AG09319 (cell line): ENCODE measurements at regions not wholly inside any gene's neighbourhood (a gene's known extent, or its start where the extent isn't known, plus 50 kb on each side); places are given as distances from the start of the nearest gene placed in this dataset.

ENCODE experiments used
- DNase-seq: peaks from one replicate; pipeline ENCODE4 v3.0.0-alpha.2; 2010; ENCODE audit warnings: low read depth; ENCODE audit errors: extremely low read depth
- TF ChIP-seq, protein P1 (sequence below): IDR thresholded peaks from 2 replicates; pipeline ENCODE4 v1.5.1; 2011; ENCODE audit warnings: low read depth, mild to moderate bottlenecking, inconsistent platforms, low read length, moderate library complexity

- TF ChIP-seq, protein P1, sequence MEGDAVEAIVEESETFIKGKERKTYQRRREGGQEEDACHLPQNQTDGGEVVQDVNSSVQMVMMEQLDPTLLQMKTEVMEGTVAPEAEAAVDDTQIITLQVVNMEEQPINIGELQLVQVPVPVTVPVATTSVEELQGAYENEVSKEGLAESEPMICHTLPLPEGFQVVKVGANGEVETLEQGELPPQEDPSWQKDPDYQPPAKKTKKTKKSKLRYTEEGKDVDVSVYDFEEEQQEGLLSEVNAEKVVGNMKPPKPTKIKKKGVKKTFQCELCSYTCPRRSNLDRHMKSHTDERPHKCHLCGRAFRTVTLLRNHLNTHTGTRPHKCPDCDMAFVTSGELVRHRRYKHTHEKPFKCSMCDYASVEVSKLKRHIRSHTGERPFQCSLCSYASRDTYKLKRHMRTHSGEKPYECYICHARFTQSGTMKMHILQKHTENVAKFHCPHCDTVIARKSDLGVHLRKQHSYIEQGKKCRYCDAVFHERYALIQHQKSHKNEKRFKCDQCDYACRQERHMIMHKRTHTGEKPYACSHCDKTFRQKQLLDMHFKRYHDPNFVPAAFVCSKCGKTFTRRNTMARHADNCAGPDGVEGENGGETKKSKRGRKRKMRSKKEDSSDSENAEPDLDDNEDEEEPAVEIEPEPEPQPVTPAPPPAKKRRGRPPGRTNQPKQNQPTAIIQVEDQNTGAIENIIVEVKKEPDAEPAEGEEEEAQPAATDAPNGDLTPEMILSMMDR: peak; percentile 57
- peak; percentile 7 for DNase-seq
Measured at GRCh38 chr7:130814778-130815335, 80.8 kb upstream of the KLF14 start.

DNA sequence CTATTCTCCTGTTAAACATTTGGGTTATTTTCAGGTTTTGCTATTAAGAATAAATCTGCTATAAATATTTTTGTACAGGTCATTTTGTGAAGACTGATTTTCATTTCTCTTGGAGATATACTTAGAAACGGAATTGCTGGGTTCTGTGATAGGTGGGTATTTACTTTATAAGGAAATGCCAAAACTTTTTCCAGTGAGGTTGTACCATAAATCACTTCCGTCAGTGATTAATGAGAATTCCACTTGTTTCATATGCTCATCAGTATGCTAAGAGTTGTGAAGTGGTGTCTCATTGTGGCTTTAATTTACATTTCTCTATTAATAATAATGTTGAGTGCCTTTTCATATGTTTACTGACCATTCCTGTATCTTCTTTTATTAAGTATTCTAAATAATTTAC, 84.0 kb upstream of the KLF14 start:
- no peak for DNase-seq
- TF ChIP-seq, protein P1: no peak

GRCh38 chr7:130821864-130822263, 87.9 kb upstream of the KLF14 start:
- TF ChIP-seq, protein P1: no peak
- DNase-seq: no peak

DNA sequence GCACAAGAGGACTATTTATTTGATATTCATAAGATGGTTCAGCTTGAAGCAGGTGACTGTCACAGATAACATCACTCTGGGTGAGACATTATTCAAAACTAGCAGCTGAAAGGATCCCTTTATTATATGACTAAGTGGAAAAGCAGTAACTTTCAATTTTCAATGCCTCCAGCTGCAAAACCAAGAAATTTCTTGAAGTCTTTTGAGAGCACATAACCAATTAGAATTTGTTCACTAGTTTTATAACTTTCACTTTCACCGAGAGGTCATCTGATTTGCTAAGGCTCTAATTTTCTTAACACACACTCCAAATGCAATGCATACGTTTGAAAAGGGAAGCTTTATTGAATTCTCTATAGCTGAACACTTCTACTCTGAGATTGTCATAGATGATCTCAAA, 88.6 kb upstream of the KLF14 start:
- TF ChIP-seq, protein P1: no peak
- DNase-seq: no peak

- TF ChIP-seq, protein P1: no peak
- no peak for DNase-seq
Measured at GRCh38 chr7:130823060-130823459, 89.1 kb upstream of the KLF14 start.

DNA sequence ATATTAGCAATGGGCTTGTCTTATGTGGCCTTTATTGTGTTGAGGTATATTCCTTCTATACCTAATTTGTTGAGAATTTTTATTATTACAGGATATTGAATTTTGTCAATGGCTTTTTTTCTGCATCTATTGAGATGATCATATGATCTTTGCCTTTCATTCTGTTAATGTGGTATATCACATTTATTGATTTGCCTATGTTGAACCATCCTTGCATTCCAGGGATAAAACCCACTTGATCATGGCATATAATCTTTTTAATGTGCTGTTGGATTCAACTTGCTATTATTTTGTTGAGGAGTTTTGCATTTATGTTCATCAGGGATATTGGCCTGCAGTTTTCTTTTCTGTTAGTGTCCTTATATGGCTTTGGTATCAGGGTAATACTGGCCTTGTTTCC, 91.8 kb upstream of the KLF14 start:
- TF ChIP-seq, protein P1: no peak
- no peak for DNase-seq

- TF ChIP-seq, protein P1: no peak
- no peak for DNase-seq
Measured at GRCh38 chr7:130829415-130829814, 95.4 kb upstream of the KLF14 start.
